NCI-H1694 (cell line): ENCODE measurements at regions not wholly inside any gene's neighbourhood (a gene's known extent, or its start where the extent isn't known, plus 50 kb on each side); places are given as distances from the start of the nearest gene placed in this dataset.
A peak's percentile ranks its signal among the peaks of the same experiment; 100 is the strongest.

Experiments
- DNase-seq: peaks from one replicate; lab custom pipeline; 2025; lab: John Stamatoyannopoulos, UW

- no peak for DNase-seq
Measured at GRCh38 chr16:63617047-63617989, 1504.5 kb downstream of the CDH11 start.

GRCh38 chr16:63614429-63614828 lies 1507.4 kb downstream of the CDH11 start:
- no peak for DNase-seq

- DNase-seq = no peak
Measured at GRCh38 chr16:63613701-63614100, 1508.2 kb downstream of the CDH11 start.

GRCh38 chr16:63612462-63613227 lies 1509.2 kb downstream of the CDH11 start:
- no peak for DNase-seq

- no peak for DNase-seq
Measured at GRCh38 chr16:63606778-63607177, 1515.1 kb downstream of the CDH11 start.

- DNase-seq = no peak
Measured at GRCh38 chr16:63602206-63602927, 1519.5 kb downstream of the CDH11 start.

- DNase-seq = peak; percentile 44
Measured at GRCh38 chr16:63596716-63597115, 1525.1 kb downstream of the CDH11 start.

GRCh38 chr16:63592852-63593251 lies 1529.0 kb downstream of the CDH11 start:
- no peak for DNase-seq

- DNase-seq = no peak
Measured at GRCh38 chr16:63581570-63581969, 1540.3 kb downstream of the CDH11 start.

- DNase-seq = no peak
Measured at GRCh38 chr16:63578791-63579190, 1542.6 kb upstream of the CDH8 start.

- no peak for DNase-seq
Measured at GRCh38 chr16:63577891-63578290, 1541.7 kb upstream of the CDH8 start.

- DNase-seq = no peak
Measured at GRCh38 chr16:63575041-63575440, 1538.8 kb upstream of the CDH8 start.

GRCh38 chr16:63568164-63568563 lies 1531.9 kb upstream of the CDH8 start:
- DNase-seq = no peak

- no peak for DNase-seq
Measured at GRCh38 chr16:63563819-63564505, 1527.7 kb upstream of the CDH8 start.

- no peak for DNase-seq
Measured at GRCh38 chr16:63553980-63554379, 1517.7 kb upstream of the CDH8 start.

- DNase-seq = no peak
Measured at GRCh38 chr16:63539276-63539675, 1503.0 kb upstream of the CDH8 start.

GRCh38 chr16:63530974-63531373 lies 1494.7 kb upstream of the CDH8 start:
- no peak for DNase-seq

GRCh38 chr16:63530208-63530607 lies 1494.0 kb upstream of the CDH8 start:
- no peak for DNase-seq

- DNase-seq = no peak
Measured at GRCh38 chr16:63527404-63527803, 1491.2 kb upstream of the CDH8 start.

GRCh38 chr16:63516394-63516793 lies 1480.2 kb upstream of the CDH8 start:
- no peak for DNase-seq

GRCh38 chr16:63512910-63513309 lies 1476.7 kb upstream of the CDH8 start:
- DNase-seq = no peak

GRCh38 chr16:63497408-63497807 lies 1461.2 kb upstream of the CDH8 start:
- DNase-seq = no peak
